ENCODE measurements at regions not wholly inside any gene's neighbourhood (a gene's known extent, or its start where the extent isn't known, plus 50 kb on each side); places are given as distances from the start of the nearest gene placed in this dataset.
A peak's percentile ranks its signal among the peaks of the same experiment; 100 is the strongest.

- no peak for DNase-seq (ENCODE audit: low read depth)
These were observed 105.7 kb upstream of the PTCHD1 start for GRCh38 chrX:23228950-23229448.

- DNase-seq (ENCODE audit: low read depth), result no peak
These were observed 99.6 kb upstream of the PTCHD1 start for GRCh38 chrX:23235051-23235450.

GRCh38 chrX:23246001-23246400 is 88.6 kb upstream of the PTCHD1 start:
- peak; percentile 0 for DNase-seq (ENCODE audit: low read depth)

GRCh38 chrX:23248187-23248586 is 86.5 kb upstream of the PTCHD1 start:
- no peak for DNase-seq (ENCODE audit: low read depth)

GRCh38 chrX:23251043-23251442 is 83.6 kb upstream of the PTCHD1 start:
- DNase-seq (ENCODE audit: low read depth), result no peak

- no peak for DNase-seq (ENCODE audit: low read depth)
These were observed 70.8 kb upstream of the PTCHD1 start for GRCh38 chrX:23263892-23264291.

- DNase-seq (ENCODE audit: low read depth), result no peak
These were observed 64.7 kb upstream of the PTCHD1 start for GRCh38 chrX:23269923-23270322.

- DNase-seq (ENCODE audit: low read depth), result no peak
These were observed 63.6 kb upstream of the PTCHD1 start for GRCh38 chrX:23271026-23271425.

DNA sequence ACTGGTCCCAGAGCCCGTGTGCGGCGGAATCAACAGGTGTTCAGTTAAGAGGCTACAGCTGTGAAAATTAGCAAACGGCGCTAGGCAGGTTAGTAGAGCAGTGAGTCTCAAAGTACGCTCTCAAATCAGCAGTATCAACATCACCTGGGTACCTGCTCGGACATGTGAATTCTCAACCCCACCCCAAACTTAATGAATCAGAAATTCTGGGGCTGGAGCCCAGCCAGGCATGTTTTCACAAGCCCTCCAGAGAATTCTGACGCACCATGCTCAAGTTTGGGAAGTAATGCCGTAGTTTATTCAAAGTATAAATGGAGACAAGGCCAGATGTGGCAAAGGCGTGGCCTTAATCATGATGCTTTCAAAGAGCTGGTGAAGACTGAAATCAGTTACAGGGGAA is 58.2 kb upstream of the PTCHD1 start:
- no peak for DNase-seq (ENCODE audit: low read depth)

All from HS-27A (cell line).